A204.1 (cell line): ENCODE measurements at regions not wholly inside any gene's neighbourhood (a gene's known extent, or its start where the extent isn't known, plus 50 kb on each side); places are given as distances from the start of the nearest gene placed in this dataset.
"Not testable (repeated sequence)": the region's sequence is repeated elsewhere in the genome, so short reads cannot be mapped to it uniquely, and the experiment has no call there.

Experiments used
- FAIRE-seq: peaks from 2 replicates; lab custom pipeline; 2012; peaks lifted over from hg19 to GRCh38; lab: Jason Lieb, UNC

DNA sequence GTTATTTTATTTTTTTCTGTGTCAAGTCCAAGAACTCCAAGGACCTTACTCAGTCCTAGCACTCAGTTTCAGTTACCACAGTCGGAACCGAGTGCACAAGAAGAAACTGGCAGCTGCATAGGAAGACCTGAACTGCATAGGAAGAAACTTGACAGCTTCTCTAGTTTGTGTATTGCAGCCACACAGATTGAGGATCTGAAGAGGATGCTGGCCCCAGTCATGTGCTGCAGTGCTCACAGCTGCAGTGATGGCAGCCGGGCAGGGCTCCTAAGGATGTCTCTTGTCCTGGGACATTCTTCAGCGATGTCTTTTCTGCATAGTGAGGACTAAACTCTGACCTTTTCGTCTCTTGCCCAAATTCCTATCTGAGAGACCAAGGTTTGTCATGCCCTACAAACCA, 261.2 kb downstream of the STIM2 start:
- FAIRE-seq, result no peak

DNA sequence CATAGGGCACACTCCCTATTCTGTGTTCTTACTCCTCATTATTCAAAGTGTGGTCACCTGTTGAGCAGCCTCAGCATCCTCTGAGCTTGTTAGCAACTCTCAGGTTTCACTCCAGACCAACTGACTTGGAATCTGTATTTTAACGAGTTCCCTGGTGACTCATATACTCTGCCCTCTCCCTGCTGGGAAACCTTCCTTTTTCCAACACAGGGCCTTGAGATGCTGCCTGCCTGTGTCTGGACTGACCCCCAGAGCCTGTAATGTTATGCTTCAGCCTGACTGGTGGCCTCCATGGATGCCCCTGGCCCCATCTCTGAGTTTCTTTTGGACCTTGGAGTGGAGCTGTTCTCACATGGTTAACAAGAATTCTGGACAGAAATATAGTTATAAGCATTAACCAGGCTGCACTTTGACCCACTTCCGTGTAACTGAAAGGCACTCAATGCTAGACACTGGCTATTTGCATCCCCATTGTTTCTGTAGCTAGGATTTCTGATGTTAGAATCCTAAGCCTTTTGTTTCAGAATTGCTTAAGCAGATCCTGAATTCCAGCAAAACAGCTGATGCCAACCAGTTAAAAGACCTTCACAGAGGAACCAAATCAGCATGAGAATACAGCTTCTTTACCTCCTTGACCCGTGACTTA, 262.6 kb downstream of the STIM2 start:
- FAIRE-seq, result no peak

DNA sequence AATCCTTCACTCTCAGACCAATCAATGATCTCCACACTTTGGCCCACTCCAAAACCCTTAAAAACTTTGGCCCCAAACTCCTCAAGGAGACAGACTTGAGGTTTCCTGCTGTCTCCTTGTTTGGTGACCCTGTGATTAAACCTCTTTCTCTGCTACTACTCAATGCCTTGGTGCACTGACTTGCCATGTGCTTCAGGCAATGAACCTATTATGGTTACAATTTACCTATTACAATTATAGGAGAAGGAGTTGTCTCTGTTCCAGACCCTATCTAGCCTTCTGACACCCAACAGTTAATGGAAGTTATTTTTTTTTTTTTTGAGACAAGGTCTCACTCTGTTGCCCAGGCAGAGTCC, 263.1 kb downstream of the STIM2 start:
- FAIRE-seq, result no peak

DNA sequence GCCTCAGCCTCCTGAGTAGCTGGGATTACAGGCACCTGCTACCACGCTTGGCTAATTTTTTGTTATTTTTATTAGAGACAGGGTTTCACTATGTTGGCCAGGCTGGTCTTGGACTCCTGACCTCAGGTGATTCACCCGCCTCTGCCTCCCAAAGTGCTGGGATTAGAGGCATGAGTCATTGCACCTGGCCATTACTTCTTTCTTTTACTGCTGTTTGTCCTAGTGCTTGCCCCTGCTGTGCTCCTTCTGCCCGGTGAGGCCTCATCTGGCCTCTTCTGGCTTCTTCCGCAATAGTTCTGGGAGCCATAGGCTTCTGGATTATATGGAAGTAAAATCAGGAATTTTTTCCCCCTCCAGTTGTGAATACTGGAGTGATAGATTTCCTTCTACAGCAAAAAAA, 266.3 kb downstream of the STIM2 start:
- FAIRE-seq, result not testable (repeated sequence)

DNA sequence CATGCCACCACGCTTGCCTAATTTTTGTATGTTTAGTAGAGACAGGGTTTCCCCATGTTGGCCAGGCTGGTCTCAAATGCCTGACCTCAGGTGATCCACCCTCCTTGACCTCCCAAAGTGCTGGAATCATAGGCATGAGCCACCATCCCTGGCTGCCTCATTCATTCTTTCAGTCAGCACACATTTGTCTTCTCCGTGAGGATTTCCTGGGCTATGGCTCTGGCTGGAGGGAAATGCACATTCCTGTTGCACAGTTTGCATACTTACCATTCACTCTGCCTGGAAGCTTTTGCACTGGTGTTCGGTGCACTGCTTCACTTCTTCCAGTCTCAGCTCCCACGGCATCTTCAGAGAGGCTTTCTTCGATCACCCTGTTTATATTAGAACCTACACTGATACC, 267.8 kb downstream of the STIM2 start:
- no peak for FAIRE-seq

DNA sequence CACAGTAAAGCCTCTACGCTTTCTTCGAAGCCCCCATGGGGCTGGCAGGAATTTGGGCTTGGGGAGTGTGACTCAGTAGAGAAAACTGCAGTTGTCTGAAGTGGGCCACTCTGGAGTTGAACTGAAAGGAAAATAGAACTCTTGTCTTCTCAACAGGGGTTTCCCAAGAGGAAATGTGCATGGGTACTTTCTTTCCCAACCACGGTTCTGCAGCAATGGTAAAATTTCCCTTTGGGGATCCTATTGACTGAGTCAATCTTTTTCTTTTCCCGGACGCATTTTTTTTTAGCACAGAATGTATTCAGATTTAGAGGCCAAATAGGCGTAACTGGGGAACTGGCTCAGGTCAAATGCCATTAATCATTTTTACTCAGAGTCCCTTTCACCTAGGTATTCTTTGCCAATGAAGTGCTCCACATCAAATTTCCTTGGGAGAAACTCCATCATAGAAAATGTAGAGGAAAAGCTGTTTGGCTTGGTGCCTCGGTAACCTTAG, 269.3 kb downstream of the STIM2 start:
- no peak for FAIRE-seq

DNA sequence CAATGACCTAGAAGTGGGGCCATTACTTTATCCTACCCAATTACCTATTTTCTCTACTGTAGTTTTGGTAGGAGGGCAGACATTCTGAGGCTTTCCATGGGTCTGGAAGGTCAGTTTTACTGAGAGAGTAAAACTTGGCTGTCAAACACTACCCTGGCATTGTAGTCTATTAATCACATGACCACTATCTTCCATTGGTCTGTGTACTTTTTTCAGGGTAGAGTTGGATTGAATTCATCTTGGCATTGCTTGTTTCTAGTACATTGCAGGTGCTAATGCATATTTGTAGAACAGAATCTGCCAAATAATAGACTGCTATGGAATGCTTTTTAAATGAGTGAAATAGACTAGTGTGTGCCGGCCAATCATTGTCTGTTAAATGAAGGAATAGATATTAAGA, 271.9 kb downstream of the STIM2 start:
- no peak for FAIRE-seq

DNA sequence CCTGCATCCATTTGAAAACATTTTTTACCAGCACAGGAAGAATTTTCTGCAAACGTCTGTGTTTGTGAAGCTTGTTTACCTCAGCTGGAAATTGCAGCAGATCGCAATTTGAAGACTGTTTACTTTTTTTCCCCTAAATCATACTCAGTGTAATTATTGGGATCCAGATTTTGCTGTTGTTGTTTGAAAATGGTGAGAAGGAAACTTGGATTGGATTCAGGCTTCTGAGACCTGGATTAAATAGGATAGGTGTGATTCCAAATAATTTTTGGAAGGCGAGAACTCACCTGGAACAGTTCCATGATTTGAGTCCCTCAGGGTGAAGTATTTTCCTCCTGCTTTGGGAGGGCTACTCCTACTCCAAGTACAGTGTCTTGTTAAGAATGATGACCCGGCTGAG, 279.8 kb downstream of the STIM2 start:
- FAIRE-seq, result no peak

DNA sequence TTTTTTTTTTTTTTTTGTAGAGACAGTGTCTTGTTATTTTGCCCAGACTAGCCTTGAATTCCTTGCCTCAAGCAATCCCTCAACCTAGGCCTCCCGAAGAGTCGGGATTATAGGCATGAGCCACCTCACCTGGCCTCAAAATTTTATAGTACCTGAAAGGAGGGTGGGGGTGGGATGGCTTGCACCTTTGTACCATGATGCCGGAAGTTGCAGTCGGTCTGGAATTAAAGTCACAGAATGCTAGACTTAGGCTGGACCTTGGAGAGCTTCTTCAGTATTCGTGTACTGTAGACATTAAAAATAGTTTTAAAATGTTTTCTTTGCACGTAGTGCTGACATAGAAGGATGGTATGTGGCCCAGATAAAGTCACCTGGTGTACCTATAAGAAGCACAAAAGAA, 280.9 kb downstream of the STIM2 start:
- FAIRE-seq, result no peak

DNA sequence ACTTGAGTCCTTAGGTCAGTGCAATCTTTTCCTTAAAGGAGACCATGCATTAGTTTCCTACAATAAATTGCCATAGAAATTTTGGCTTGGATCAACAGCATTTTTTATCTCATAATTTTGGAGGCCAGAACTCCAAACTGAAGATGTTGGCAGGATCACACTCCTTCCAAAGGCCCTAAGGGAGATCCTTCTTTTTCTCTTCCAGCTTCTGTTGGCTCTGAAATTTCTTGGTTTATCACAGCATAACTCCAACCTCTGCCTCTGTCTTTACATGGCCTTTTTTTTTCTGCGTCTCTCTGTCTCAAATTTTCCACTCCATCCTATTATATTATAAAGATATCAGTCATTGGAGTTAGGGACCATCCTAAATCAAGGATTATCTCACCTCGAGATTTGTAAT, 282.2 kb downstream of the STIM2 start:
- no peak for FAIRE-seq

DNA sequence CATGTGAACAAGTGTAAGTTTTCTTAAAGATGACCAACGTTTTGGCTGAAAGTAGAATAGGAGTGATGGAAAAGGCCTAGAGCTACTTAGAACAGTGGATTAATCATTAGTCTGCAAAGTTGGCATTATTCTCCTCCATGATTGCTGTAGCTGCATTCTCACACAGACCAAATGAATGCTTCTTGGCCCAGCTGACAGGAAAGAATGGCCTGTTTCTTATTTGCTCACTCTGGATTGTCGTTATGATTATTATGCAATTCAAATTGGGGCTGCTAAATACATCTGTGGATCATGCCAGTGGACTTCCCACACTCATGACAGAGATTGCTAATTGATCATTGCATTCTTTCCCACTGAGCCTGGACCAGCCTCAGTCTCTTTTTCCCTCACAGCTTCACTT, 285.0 kb downstream of the STIM2 start:
- no peak for FAIRE-seq

DNA sequence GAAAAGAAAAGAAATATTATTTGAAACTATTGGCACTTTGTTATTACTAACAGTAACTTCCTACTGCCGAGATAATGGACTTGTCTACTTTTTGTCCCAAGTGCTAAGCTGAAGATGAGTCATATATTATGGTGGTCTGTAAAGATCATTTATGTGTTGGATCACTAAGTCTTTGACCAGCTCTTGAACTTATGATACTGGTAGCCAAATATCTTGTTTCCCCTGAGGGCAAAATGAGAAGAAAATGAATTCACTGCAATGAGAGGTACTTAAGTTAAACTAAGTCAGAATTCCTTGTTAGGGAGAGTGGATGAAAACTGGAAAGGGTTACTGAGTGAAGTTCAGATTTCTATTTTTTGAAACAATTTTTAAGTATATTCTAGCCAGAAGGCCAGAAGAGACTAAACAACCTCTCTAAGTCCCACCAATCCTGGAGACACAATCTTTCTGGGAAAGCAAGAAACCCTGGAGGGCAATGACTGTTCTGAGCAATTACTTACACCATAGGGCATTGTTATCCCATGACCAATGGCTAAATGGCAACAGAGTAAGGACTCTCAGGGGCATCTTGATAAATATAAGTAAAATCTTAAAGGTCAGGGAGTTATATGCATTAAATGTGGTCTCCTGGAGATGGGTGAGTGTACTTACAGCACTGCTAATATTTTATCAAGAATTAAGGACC, 287.7 kb downstream of the STIM2 start:
- FAIRE-seq, result no peak

DNA sequence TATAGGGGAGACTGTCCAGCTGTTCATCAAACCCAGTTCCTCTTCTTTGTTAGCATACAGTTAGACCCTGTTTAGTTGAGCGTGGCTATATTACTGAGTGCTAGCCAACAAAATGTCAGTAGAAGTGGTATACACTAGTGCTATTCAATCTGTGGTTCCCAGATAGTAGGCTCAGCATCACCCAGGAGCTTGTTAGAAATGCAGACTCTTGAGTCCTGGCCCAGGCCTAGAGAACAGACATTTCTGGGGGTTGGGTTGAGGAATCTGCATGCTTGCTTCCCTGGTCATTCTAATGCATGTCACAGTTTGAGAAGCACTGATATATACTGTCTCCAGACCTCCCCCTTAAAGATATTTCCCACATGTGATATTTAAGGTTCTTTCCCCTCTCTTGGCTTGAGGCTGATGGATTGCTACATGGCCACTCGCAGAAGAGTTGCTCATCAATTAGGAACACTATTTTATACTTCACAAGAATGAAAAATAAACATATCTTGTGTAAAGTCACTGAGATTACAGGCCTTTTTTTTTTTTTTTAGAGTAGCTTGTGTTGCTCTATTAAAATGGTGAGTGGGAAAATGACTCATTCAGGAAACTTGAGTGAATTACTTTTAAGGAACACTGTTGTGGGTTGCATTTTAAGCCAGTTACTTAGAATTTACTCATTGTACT, 289.0 kb downstream of the STIM2 start:
- FAIRE-seq, result no peak

DNA sequence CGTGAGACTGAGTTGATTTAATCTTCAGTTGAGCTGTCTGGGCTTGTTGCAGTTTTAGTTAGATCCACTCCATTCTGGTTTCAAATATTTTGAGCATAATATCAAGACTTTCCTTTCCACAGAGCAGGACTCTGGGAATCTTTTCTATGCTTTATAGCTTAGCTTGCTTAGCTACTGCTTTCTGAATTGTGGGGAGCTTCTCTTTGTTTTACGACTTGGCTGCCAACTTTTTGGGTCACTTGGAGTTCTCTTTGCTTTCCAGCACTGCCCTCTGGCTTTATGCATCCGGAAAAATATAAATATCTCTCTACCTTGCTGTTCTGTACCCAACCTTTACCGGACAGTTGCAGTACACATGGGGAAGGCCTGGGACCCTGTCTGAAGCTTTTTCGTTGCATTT, 292.1 kb downstream of the STIM2 start:
- FAIRE-seq, result no peak

DNA sequence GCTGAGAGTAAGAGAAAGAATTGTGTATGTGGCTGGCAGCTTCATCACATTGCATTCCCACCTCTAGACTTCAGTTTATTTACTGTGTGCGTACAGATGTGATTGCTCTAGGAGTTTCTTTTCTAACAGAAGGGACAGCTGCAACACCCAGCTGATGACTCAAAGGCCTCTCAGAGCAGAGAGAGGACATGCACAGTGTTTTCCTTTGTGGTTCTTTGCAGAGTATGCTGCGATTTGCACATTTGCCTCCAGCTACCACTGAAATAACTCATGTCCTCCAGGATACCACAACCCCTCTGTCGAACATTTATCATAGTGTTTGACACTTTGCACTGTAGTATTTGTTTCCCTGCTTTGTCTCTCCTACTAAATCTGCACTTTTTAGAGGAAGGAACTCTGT, 294.1 kb downstream of the STIM2 start:
- FAIRE-seq, result no peak

DNA sequence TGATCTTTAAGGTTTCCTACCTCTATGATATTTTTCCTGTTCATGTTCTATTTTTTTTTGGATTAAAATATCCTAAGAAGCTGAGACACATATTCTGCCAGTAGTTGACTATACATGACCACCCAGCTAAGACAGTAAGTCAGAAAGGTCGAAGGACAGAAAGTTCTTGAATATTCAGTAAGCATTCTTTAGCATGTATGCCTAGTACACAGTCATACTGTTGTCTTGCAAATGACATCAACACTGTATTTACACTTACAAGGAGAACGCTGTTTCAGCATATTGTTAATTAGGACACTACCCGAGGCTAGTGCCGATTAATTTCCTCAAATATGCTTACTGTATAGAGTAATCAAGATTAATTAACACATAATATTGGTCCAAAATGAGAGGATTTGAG, 300.6 kb downstream of the STIM2 start:
- FAIRE-seq, result no peak

DNA sequence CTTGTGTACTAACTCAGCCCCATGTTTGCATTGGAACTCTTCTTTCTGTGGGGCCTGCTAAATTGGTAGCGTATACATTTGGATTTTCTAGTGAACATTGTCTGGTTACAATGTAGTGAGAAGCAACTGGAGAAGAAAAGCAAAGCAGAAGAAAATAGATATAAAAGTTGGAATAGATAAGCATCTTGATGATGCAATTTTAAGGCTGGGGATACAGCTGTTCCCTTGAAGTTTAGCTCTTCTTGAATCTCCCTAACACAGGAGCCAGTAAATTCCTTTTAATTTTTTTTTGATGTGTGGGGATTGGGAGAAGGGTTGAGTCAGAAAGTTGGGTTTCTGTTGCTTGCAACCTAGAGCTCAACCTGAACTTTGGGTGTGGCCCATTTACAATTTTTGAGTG, 308.1 kb downstream of the STIM2 start:
- no peak for FAIRE-seq

DNA sequence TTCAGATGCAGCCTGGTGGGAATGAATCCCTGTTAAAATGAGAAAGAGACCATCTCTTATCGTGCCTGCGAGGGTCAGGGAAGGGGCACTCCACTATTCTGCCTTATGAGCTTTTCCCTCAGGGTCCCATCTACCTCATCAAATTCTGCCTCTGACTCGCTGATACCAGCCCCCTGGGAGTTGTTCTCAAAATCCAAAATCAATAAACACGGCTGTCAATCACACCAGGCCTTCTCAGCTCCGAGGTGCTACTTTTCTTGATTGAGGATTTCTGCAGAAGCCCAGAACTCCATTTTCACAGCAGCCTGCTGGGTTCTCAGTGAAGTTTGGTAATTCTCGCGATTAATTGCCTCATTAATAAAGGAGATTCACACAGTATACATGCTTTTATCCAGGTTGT, 312.6 kb downstream of the STIM2 start:
- FAIRE-seq, result no peak

DNA sequence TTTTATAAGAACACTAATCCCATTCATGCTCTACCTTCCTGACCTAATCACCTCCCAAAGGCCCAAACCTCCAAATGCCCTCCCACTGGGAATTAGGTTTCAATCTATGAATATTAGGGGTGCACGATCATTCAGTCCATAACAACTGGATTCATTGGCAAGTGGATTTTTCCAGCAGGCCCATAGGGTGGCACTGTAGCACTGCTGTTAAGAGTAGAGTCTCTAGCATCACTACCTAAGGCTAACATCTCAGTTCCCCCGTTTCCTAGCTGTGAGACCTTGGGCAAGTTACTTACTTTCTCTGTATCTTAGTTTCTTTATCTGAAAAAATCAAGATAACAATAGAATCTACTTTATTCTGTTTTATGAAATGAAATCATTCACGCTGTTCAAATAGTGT, 315.8 kb downstream of the STIM2 start:
- peak; percentile 21 for FAIRE-seq

DNA sequence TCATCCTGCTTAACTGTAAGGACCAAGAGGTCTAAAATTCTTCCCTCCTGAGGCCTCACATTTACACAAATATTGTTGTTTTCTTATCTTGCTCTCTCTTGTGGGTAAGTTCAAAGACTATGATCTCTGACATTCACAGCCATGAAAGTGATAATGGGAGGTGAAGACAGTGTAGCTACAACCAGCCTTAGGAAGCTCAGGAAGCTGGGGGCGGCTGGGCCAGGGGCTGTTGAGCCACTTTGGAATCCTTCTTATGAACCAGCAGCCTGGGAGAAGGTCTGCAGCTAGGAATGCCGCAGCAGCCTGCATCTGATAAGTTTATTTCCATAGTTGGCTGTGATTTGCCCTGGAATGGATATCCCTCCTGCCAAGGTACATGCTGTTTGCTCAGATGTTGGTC, 316.2 kb downstream of the STIM2 start:
- no peak for FAIRE-seq

DNA sequence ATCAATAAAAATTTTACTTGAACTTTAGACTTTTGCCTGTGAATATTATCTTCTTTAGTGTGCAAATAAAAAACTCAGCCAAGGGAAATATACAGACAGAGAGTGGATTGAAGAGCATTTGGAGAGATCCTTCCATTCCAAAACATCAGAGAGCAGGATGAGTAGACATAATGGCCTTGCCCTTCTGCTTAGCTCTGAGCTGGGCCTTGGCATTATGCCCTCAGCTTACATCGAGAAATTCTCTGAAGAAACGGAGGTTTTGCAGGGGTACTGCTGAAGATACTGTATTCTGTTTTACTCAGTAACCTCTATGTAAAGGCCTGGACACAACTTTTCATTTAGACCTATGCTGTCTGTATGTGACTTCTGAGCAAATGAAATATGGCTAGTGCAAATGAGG, 317.4 kb downstream of the STIM2 start:
- FAIRE-seq, result no peak

DNA sequence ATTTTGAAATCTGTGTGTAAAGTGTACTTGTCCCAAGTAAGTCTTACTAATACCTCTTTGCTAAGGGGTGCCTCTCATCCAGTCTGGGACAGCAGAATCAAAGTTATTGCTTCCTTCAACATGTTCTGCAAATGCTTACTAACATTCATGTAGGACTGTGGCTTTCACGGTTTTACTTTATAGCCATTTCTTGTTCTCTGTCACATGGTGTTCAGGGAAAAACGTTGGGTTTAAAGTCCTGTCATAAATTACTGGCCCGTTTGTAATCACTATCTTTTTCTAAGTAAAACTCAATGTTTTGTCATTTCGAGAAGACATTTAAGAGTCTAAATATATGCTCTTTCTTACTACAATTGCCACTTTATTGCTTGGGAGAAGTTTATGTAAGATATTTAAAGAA, 321.1 kb downstream of the STIM2 start:
- no peak for FAIRE-seq

DNA sequence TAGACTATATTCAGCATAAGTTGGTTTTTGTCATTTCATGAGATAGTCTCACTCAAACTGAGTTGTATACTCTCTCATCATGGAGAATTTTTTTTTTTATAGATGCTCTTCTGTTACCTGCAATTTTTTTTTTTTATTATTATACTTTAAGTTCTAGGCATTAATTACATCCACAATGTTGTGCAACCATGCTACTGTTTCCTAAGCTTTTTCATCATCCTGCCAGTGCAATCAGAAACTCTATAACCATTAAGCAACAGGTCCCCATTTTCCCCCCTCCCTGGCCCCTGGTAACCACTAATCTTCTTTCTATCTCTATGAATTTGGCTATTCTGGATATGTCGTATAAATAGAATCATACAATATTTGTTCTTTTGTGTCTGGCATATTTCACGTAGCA, 321.6 kb downstream of the STIM2 start:
- no peak for FAIRE-seq
